Stimulated activated CD8-positive, alpha-beta memory T cell treated with anti-CD3 and anti-CD28 coated beads, Interleukin-4, amount 100 ng/mL, for 4 hours (primary cell): ENCODE measurements at regions not wholly inside any gene's neighbourhood (a gene's known extent, or its start where the extent isn't known, plus 50 kb on each side); places are given as distances from the start of the nearest gene placed in this dataset.

ENCODE experiments used
- DNase-seq, 2 donors: peaks; one replicate each; pipeline ENCODE4 v3.0.0-alpha.2; 2020; ENCODE audit warnings: low read depth in 2 of 2, low spot score in 1 of 2

DNA sequence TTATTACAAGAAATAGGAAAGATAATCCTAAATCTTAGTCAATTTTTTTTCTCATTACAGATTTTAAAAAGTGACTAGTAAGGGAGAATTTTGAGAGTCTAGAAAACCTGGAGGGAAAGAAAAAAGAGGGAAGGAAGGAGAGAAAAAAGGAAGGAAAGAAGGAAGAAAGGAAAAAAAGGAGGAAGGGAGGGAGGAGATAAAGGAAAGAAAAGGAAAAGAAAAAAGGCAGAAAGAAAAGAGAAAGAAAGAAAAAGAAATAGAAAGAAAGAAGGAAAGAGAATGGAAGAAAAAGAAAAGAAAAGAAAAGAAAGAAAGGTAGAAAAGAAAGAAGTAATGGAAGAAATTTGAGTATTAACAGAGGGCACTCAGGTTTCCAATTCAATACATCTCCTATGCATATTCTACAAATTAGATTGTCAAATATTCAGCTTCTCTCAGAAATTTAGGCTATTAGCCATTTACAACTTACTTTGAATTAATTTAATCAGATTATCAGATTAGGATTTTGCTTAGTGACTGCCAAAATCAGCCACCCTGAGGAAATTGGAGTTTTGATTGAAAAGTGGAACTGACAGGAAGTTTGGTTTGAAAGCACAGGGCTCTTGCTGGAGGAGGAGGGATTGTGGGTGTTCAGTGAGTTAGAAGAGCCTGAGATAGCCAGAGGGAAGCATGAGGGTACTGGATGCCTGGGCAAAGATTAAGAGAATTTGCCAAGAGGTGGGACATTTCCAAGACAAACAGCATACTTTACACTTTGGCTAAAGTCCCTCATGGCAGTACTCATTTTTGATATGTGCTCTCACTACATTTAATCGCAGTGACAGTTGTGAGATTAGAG, 677.8 kb downstream of the USP25 start:
- DNase-seq = no peak

DNA sequence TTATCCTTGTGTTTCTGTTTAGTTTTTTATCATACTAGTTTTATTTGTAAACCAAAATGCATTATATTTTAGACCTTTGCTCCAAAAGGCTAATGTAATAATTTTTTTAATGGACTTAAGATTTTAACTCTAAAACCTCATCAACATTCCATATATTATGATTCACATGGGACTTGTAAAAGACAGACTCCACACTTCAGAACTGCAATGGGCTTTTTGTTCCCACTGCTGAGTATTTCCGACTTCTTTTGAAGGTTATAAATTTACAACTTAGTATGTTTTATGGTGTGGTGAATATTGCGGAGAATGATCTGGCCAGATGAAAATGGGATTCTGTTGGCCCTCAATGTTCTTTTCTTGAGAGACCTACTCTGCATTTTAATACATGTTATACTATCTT, 678.5 kb downstream of the USP25 start:
- DNase-seq = no peak

- no peak for DNase-seq
Observed at GRCh38 chr21:16409352-16409751, 679.6 kb downstream of the USP25 start.

GRCh38 chr21:16418226-16418625, 688.4 kb downstream of the USP25 start:
- DNase-seq = no peak

DNA sequence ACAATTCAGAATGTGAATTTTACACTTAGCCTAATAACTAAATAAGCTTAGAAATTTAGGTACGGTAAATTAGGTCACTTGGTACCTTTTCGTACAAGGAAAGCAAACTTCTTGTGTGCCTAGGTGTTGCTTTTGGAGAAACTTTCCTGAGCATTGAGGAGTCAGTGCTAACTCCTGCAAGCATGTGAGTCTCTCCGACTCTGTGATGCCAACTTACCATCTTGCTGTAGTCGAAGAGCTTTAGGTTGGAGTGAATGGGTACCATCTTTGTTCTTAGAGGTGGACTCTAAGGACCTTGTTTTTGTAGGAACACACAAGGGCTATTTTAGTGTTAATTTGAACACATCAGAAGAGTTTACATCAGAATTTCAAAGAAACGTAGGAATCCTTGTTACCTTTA, 688.9 kb downstream of the USP25 start:
- no peak for DNase-seq

DNA sequence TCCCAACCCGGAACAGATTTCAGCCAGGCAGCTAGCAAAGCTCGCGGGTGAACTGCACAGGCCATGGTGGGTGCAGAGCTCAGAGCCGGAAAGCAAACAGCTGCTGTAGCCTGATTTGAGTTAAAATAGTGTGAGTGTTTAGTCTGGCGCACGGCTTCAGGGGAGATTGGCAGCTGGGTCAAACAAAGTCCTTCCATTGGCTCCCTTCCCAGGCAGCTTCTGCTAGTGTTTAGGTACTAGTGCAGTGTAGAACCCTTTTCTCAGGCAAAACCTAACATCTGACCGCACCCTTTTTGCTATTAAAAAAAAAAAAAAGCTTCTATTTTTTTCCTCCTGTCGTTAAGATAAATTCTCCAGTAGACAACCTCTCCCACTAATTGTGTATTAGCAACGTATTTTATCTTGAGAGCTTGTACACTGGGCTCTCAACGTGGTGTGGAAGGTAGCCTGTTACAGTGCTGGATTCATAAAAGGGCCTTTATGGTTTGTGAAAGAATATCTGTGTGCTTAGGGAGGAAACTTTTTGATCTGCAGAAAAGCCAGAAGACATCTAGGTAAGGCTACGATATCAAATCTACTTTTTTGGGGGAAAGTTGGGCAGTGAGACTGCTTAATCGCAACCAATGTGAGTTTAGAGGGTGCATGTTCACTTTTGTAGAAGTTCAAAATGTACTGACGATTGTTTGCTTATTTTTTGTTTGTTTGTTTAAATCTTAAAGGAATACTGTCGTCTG, 689.6 kb downstream of the USP25 start:
- DNase-seq = no peak

DNA sequence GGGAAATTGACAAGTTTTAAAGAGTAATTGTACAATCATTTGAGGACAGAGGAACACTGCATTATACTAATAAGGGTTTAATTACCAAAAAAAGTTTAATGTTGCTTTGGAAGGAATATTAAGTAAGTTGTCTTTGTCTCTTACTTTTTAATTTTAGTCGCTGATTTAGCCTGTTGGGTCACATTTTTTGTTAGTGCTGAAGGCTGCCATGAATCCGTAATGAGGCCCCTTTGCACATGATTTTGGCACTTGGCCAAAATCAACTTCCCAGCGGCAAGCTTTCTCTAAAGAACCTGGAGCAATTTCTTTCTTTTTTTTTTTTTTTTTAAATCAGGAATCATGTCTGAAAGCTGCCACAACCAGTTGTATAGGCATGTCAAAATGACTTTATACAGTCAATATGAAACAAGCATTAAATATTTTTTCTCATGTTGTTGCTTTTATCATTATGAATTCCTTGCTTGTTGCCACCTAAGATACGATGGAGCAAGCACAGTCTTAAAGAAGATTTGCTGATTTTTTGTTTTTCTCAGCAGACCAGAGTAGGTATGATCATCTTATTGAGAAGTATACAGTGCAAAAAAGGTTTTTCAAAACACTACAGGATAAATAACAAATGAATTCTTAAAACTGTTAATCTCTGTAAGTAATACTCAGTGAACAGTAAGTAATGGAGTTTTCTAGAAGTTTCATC, 690.4 kb downstream of the USP25 start:
- DNase-seq = no peak

- DNase-seq = no peak
Observed at GRCh38 chr21:16421007-16421406, 691.2 kb downstream of the USP25 start.

DNA sequence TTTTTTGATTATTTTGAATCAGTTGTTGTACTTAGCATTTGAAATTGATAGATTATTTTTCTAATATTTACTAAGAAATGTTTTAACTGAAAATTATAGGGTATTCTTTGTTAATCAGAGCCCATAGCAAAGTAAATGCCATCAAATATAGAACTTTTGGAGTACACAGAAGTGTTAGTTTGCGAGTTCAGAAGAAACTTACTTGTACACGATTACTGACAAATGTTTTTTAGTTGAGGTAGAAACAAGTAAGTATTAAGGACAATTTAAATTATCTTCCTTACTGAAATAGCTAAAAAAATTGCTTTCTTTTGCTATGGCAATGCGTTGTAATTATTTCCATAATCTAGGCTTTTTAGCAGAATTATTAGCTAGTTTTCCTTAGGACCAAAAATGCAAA, 692.2 kb downstream of the USP25 start:
- no peak for DNase-seq

- no peak for DNase-seq
Observed at GRCh38 chr21:16422702-16423101, 692.9 kb downstream of the USP25 start.

- DNase-seq = no peak
Observed at GRCh38 chr21:16423921-16424320, 694.1 kb downstream of the USP25 start.

DNA sequence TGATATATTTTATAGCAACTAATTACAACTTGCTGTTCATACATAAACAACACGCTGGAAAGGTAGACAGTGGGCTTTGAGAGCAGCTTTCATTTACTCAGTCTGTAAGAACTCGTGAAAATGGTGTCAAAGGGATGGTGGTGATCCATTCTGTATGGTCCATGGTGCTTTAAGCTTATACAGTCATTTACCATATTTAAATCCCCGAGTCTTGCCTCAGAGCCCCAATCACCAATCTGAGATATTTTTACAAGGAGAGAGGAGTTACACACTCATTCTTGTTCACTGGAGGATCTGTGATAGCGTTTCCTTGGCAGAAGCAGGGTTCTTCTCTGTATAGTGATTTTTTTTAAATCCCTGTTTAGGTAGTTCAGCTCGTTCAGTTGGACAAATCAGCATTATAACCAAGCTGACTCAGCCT, 694.6 kb downstream of the USP25 start:
- DNase-seq = no peak

GRCh38 chr21:16425376-16425775, 695.6 kb downstream of the USP25 start:
- DNase-seq = no peak

DNA sequence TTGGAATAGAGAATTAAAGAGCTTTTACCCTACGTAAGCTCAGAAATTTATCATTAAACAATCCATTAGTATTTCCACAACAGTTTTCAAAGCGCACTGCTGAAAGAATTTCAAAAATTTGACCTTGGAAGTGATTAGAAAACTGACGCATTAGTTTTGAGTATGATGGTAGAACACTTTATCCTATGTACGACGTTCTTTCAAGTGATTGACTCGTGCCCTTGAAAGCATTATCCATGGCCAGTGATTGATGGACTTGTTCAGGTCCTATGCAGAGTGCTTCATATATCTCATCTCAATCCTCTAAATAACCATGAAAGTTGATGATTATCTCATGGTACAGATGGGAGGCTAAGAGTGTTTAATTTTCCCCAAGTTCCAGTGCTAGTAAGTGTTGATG, 697.2 kb downstream of the USP25 start:
- DNase-seq = no peak

DNA sequence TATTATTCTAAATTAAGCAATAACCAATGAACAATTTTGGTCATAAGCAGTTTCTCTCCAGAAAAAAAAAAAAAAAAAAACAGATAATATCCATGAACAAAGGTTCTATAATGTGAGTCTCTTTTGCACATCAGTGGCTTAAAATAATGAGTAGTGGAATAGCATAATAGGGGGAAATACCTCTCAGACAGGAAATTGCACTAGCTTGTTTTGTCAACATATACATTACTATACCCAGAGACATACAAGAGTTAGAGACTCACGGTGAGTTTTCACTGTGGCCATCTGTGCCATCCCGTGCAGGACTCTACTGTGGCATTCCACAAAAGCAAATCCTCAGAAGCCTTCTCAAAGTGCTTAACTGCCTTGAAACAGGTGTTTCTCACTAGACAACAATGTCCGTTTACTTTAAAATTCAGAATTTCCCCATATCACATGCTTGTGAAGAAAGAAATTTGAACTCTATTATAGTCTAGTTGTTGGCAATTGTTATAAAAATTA, 697.9 kb downstream of the USP25 start:
- DNase-seq = no peak

DNA sequence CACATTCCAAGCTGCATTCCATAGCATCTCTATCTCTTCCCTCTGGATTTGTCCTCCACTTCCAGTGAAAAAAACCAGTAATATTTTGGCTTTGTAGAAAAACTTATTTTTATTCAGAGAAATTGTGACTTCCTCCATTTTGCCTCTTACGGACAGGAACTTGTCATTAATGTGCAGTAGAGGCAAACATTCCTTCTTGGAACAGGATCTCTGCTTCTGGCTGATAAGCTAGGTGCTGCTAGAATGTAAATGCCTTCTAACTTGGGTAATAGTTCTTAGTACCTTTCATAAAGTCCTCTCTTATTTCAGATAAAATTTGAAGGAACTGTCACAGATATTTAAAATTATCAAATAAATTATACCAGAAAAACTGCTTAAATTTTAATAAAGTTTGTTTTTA, 707.8 kb downstream of the USP25 start:
- DNase-seq = no peak

DNA sequence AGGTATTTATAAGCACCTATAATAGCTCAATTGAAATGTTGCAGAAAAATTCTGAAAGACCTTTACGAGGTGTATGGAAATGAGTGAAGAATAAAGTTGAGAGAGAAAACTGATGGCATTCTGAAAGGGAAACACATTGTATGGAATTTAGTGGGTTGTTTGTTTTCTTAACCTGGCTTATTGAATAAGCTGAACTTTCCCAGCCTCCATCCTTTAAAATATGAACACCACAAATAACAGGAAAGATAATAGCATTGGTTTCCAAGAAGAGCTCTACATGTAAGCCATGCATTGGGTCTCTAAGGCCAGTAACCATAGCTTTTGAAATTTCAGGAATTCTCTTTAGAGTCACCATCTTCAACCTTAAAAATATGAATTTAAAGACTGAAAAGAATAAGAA, 709.0 kb downstream of the USP25 start:
- no peak for DNase-seq

GRCh38 chr21:16441789-16442188, 712.0 kb downstream of the USP25 start:
- DNase-seq = no peak

- no peak for DNase-seq
Observed at GRCh38 chr21:16454399-16454798, 724.6 kb downstream of the USP25 start.

DNA sequence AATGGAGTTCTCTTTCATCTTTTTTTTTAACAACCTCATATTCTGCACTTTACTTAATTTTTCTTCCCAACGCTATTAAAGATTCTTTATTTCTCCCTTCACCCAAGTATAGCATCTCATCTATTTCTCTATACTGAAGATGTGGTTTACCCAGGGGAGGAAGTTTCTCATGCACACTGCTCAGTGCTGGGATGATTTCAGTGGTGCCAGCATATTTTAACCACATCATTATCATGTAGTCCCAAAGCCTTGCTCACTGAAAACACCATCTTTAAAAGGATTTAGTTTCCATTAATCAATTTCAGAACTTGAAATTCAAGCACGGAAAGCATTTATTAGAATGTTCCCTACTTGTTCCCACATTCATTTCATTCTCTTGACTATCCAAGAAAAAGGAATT, 725.7 kb downstream of the USP25 start:
- DNase-seq = no peak

DNA sequence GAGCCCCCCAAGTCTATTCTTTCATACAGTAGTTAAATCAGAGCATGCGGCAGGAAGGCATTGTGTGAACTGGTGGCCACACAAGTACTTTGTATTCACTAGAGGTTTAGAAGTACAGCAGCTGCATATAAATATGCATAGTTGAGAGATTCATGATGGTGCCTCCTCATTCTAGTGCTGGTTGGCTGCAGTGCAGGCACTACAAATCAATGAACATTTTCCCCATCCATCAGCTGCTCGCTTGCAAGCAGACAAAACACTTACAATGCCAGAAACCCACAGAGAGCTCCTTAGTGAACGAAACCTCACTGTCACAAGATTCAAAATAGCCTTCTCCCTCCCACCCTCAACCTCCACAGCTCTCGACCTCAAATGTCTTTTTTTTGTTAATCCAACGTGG, 726.2 kb downstream of the USP25 start:
- no peak for DNase-seq

DNA sequence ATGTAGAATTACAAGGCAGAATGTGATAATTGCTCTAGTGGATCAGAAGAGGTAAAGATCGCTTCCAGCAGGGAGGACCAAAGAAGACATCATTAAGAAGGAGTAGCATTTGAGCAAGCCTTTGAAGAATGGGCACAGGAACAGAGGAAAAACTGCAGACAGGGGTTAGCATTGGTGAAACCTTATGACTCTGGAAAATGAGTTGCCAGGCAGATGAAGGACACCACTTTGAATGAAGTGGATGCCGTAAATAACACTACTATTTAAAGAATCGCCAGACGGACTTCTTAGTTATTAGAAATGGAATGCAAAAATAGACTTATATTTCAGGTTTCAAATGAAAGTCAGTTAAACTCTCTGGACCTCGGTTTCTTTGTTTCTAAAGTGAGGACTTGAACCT, 727.7 kb downstream of the USP25 start:
- no peak for DNase-seq
